Right lobe of liver (tissue), 6 donors: ENCODE measurements at regions not wholly inside any gene's neighbourhood (a gene's known extent, or its start where the extent isn't known, plus 50 kb on each side); places are given as distances from the start of the nearest gene placed in this dataset.
A peak's percentile ranks its signal among the peaks of the same experiment; 100 is the strongest.

Experiments
- ATAC-seq, 4 donors: fragments of 200-7000 bp; cut with Tn5 transposase; one replicate each; pipeline ENCODE4 v1.9.1; 2020; ENCODE audit warnings: mild to moderate bottlenecking in 4 of 4, moderate library complexity in 4 of 4
- DNase-seq, 3 donors: peaks; one replicate each; pipeline ENCODE4 v3.0.0-alpha.2; 2020
- H3K27ac ChIP-seq, 3 donors: fragments of 200-600 bp; one replicate each; pipeline ENCODE4 v1.8.0; 2022
- H3K27me3 ChIP-seq, 2 donors: fragments of 200-600 bp; one replicate each; pipeline ENCODE4 v1.8.0; 2022
- H3K36me3 ChIP-seq, 4 donors: fragments of 200-600 bp; sonication (generic) in 1 of 4; one replicate each; pipeline versions ENCODE4 v1.5.1 to v1.8.0; 2017 to 2022; ENCODE audit warnings: control low read depth in 1 of 4
- H3K4me1 ChIP-seq, 4 donors: fragments of 200-600 bp; sonication (generic) in 1 of 4; one replicate each; pipeline versions ENCODE4 v1.5.1 to v1.8.0; 2017 to 2022; ENCODE audit warnings: control low read depth in 1 of 4
- H3K4me3 ChIP-seq, 3 donors: fragments of 200-600 bp; one replicate each; pipeline ENCODE4 v1.8.0; 2022
- H3K9me3 ChIP-seq, 4 donors: fragments of 200-600 bp; sonication (generic) in 1 of 4; one replicate each; pipeline versions ENCODE4 v1.5.1 to v1.8.0; 2017 to 2022; ENCODE audit warnings: control low read depth in 1 of 4
- POLR2A ChIP-seq: fragments of 450-650 bp; IDR thresholded peaks from one replicate; pipeline ENCODE4 v1.6.1; 2017; ENCODE audit warnings: antibody characterized with exemption, mild to moderate bottlenecking
- WGBS: methylation state at CpG from one replicate; pipeline ENCODE4 v1.1.6; 2018; ENCODE audit warnings: low coverage, low lambda C conversion rate; ENCODE audit not compliant: insufficient coverage; ENCODE audit errors: missing lambda C conversion rate; 5-methylcytosine and 5-hydroxymethylcytosine counted together
- intact Hi-C, 2 donors: fragments of 100-400 bp; cut with DNase I; formaldehyde crosslinking; loops; one replicate each; pipeline versions ENCODE4 v1.11.2 to v1.14.1; 2022
- TF ChIP-seq, protein P1 (sequence below), 4 donors: fragments of 200-600 bp in 3 of 4; fragments of 450-650 bp in 1 of 4; IDR thresholded peaks; one replicate each; pipeline versions ENCODE4 v1.5.1 to v1.8.0; 2016 to 2022; ENCODE audit warnings: antibody characterized with exemption in 4 of 4, mild to moderate bottlenecking in 2 of 4
- donor health status: DM: no; HTN: yes; CAD: no.
- donor health status: DM: no; HTN: no; CAD: no.
- donor health status: DM: no; HTN: no; CAD: no.
- donor health status: DM: no; HTN: yes; CAD: no.
- donor health status: DM: no; HTN: yes; CAD: no.

DNA sequence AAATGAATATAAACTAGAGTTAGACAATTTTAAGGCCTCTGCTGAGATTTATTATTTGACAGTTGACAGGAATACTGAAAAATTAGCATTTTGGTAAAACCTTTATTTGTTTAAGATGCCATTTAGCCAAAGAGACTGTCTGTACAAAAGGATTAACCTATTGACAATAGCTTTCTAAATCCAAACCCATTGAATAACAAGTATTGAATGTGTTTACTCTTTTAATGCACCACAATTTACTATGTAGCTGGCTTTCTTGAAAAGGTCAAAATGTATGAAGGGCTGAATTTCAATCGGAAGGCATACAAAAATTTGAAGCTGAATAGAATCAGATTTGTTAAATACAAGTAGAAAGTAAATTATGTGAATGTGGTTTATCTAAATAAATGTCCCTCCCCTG lies 374.5 kb downstream of the TEX13C start:
- WGBS: 52% methylated on average over 1 of the region's 1 CpG
- H3K4me1 ChIP-seq: no peaks in the 10 kb centered on the region
- DNase-seq: no peak
- H3K27me3 ChIP-seq: no peaks in the 10 kb centered on the region
- ATAC-seq: no peak
- no peaks in the 10 kb centered on the region for H3K36me3 ChIP-seq
- TF ChIP-seq POLR2A: no peak
- TF ChIP-seq, protein P1, sequence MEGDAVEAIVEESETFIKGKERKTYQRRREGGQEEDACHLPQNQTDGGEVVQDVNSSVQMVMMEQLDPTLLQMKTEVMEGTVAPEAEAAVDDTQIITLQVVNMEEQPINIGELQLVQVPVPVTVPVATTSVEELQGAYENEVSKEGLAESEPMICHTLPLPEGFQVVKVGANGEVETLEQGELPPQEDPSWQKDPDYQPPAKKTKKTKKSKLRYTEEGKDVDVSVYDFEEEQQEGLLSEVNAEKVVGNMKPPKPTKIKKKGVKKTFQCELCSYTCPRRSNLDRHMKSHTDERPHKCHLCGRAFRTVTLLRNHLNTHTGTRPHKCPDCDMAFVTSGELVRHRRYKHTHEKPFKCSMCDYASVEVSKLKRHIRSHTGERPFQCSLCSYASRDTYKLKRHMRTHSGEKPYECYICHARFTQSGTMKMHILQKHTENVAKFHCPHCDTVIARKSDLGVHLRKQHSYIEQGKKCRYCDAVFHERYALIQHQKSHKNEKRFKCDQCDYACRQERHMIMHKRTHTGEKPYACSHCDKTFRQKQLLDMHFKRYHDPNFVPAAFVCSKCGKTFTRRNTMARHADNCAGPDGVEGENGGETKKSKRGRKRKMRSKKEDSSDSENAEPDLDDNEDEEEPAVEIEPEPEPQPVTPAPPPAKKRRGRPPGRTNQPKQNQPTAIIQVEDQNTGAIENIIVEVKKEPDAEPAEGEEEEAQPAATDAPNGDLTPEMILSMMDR (IDR thresholded peaks at IDR 0.05): no peak
- H3K9me3 ChIP-seq: no peaks in the 10 kb centered on the region
- intact Hi-C loops: no loop called here
- no peak overlapping the region for H3K4me3 ChIP-seq
- H3K27ac ChIP-seq: no peak overlapping the region

DNA sequence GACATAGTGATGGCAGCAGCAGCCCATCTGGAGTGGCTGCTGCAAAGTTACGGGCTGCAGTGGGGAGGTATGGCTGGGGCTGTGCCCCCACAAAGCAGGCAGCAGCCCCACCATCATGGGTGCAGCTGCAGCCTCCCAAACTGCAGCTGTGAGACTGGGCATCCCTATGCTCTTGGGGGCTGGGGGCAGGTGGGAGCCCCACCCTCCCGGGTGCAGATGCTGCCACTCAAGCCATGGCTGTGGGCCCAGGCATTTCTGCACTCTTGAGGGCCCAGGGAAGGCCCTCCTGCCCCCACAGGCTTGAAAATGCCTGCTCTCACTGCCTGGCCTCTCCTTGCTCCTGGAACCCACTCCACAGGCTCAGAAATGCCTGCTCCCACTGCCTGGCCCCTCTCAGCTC lies 389.4 kb downstream of the TEX13C start:
- Histone ChIP-seq H3K4me3 (no peak overlapping the region), H3K9me3 (no peaks in the 10 kb centered on the region), H3K4me1 (peaks cover 0 to 7% (median 0%) of the 10 kb centered on the region in 4 donors), H3K27ac (no peak overlapping the region), H3K27me3 (no peaks in the 10 kb centered on the region), H3K36me3 (no peaks in the 10 kb centered on the region)
- DNase-seq: no peak
- ATAC-seq: no peak
- 60% methylated on average over 2 of the region's 2 CpGs for WGBS
- intact Hi-C loops: no loop called here
- TF ChIP-seq POLR2A: no peak
- TF ChIP-seq, protein P1 (IDR thresholded peaks at IDR 0.05): no peak

DNA sequence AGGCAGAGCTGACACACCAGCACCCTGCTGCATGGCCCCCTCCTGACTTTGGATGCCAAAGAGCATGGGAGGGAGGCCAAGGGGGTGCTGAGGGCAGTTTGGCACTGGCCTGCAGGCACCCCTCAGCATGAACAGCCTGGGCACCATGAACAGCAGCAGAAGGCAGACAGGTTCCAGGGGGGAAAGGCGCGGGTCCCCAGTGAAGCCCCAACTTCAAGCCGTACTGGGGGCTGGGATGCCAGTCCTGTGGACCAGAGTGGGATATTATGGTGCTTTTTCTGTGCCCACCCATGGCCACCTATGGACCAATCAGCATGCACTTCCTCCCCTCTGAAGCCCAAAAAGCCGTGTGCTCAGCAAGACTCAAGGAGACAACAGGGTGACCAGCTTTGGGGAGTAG lies 389.9 kb downstream of the TEX13C start:
- TF ChIP-seq POLR2A: no peak
- TF ChIP-seq, protein P1 (IDR thresholded peaks at IDR 0.05): no peak
- Histone ChIP-seq H3K27ac (no peak overlapping the region), H3K4me3 (no peak overlapping the region), H3K4me1 (peaks cover 0 to 7% (median 0%) of the 10 kb centered on the region in 4 donors), H3K9me3 (no peaks in the 10 kb centered on the region), H3K36me3 (no peaks in the 10 kb centered on the region), H3K27me3 (no peaks in the 10 kb centered on the region)
- DNase-seq (no peak), ATAC-seq (no peak)
- 80% methylated on average over 1 of the region's 4 CpGs for WGBS
- intact Hi-C loops: no loop called here

DNA sequence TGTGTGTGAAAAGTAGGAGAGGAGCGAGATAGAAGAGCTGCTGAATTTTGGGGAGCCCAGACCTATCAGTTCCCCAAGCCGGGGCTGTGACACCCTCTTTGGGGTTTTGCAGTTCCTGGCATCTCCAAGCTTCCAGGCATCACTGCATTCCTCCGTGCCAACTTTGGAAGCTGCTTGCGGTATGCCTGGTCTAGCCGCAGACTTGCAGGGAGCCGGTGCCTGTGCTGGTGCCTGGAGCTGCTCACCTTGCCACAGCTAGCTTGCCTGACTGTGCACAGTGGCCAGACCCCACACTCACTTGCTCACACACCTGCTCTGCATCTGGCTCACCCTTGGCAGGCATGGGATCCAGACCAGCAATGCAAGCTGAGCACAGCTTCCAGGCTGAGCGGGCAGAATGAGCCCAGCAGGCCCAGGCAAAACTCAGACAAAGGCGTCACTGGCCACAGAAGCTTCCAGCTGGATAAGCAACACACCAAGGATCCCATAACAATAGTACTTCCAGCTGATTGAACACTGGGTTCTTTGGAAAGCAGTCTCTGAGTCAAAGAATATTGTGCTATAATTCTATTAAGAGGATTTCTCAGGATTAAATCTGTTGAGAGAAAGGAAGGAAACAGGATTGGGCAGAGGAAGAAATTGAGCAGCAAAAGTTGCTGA lies 390.9 kb downstream of the TEX13C start:
- peak in 1 of 3 donors; percentile 40 for DNase-seq
- no peaks in the 10 kb centered on the region for H3K36me3 ChIP-seq
- 18% methylated on average over 4 of the region's 8 CpGs for WGBS

More for the DNA sequence above, 390.9 kb downstream of the TEX13C start:
- TF ChIP-seq, protein P1 (IDR thresholded peaks at IDR 0.05): no peak
- TF ChIP-seq POLR2A: no peak
- Histone ChIP-seq H3K27me3 (no peaks in the 10 kb centered on the region), H3K4me1 (peaks cover 0 to 7% (median 0%) of the 10 kb centered on the region in 4 donors), H3K9me3 (no peaks in the 10 kb centered on the region), H3K27ac (peak overlapping the region in 2 of 3 donors; percentile 34 to 41), H3K4me3 (no peak overlapping the region)
- intact Hi-C loops: no loop called here
- ATAC-seq: peak; percentile 58 to 82 (median 68)
